Osteocyte (in vitro differentiated cells): ENCODE measurements at regions not wholly inside any gene's neighbourhood (a gene's known extent, or its start where the extent isn't known, plus 50 kb on each side); places are given as distances from the start of the nearest gene placed in this dataset.

Source experiments
- DNase-seq: peaks from one replicate; pipeline ENCODE4 v3.0.0; 2021; ENCODE audit warnings: mixed read lengths; ENCODE audit not compliant: unreplicated experiment; ENCODE audit errors: extremely low spot score
- H3K27ac Mint-ChIP-seq: one replicate; pipeline ENCODE4 v1.8.0; 2021; ENCODE audit warnings: mild to moderate bottlenecking, mixed read lengths; ENCODE audit not compliant: unreplicated experiment
- H3K27me3 Mint-ChIP-seq: one replicate; pipeline ENCODE4 v1.8.0; 2021; ENCODE audit warnings: mixed read lengths; ENCODE audit not compliant: unreplicated experiment
- H3K36me3 Mint-ChIP-seq: one replicate; pipeline ENCODE4 v1.8.0; 2021; ENCODE audit warnings: mixed read lengths; ENCODE audit not compliant: unreplicated experiment
- H3K4me1 Mint-ChIP-seq: one replicate; pipeline ENCODE4 v1.8.0; 2021; ENCODE audit warnings: mixed read lengths; ENCODE audit not compliant: unreplicated experiment
- H3K4me3 Mint-ChIP-seq: one replicate; pipeline ENCODE4 v1.8.0; 2021; ENCODE audit warnings: mild to moderate bottlenecking, moderate library complexity, mixed read lengths; ENCODE audit not compliant: unreplicated experiment
- H3K9me3 Mint-ChIP-seq: one replicate; pipeline ENCODE4 v1.8.0; 2021; ENCODE audit warnings: mixed read lengths; ENCODE audit not compliant: unreplicated experiment
- TF ChIP-seq, protein P1 (sequence below): fragments of 200-600 bp; sonication (generic); IDR thresholded peaks from 2 replicates; pipeline ENCODE4 v1.5.0; 2021; ENCODE audit warnings: antibody characterized with exemption, mild to moderate bottlenecking, moderate library complexity

DNA sequence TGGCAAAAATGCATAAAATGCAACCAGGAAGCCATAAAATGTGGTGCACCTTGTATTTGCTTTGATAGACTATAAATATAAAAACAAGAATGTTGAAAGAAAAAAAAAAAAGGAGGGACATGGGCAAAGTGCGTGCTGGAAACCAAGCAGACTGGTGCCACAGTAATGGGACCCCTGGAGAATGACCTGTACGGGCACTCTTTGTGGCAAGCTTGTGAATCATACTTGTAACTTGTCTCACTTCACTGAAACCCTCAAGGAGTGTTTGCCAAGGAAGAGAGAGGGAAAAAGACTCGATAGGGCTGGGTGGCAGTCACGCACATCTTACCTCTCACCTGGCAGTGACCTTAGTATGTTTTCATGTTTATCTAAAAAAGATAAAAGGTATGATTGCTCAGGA lies 1183.6 kb downstream of the GATA3 start:
- Mint-ChIP-seq H3K4me1 (no peaks in the 10 kb centered on the region), H3K4me3 (no peak overlapping the region), H3K9me3 (no peaks in the 10 kb centered on the region), H3K27me3 (no peaks in the 10 kb centered on the region), H3K27ac (no peak overlapping the region), H3K36me3 (no peaks in the 10 kb centered on the region)
- TF ChIP-seq, protein P1, sequence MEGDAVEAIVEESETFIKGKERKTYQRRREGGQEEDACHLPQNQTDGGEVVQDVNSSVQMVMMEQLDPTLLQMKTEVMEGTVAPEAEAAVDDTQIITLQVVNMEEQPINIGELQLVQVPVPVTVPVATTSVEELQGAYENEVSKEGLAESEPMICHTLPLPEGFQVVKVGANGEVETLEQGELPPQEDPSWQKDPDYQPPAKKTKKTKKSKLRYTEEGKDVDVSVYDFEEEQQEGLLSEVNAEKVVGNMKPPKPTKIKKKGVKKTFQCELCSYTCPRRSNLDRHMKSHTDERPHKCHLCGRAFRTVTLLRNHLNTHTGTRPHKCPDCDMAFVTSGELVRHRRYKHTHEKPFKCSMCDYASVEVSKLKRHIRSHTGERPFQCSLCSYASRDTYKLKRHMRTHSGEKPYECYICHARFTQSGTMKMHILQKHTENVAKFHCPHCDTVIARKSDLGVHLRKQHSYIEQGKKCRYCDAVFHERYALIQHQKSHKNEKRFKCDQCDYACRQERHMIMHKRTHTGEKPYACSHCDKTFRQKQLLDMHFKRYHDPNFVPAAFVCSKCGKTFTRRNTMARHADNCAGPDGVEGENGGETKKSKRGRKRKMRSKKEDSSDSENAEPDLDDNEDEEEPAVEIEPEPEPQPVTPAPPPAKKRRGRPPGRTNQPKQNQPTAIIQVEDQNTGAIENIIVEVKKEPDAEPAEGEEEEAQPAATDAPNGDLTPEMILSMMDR, result no peak
- DNase-seq, result no peak

DNA sequence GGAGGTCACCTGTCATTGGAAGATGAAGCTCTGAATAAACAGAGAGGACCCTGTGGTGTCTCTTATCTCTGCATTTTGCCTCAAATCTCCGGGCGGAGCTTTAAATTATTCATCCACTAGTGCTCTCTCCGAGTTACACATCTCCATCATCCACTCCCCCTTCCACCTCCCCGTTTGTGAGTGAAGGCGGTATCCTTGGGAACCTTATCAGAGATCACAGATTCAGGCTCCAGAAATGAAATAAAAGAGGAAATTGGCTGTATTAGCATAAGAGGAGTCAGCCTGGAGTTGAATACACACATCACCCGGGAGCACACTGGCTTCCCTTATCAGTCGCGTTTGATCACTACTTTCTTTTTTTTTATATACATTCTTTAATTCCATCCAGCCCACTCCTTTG lies 1184.8 kb downstream of the GATA3 start:
- no peak for DNase-seq
- TF ChIP-seq, protein P1, result no peak
- Mint-ChIP-seq H3K36me3 (no peaks in the 10 kb centered on the region), H3K4me3 (no peak overlapping the region), H3K4me1 (no peaks in the 10 kb centered on the region), H3K27me3 (no peaks in the 10 kb centered on the region), H3K27ac (no peak overlapping the region), H3K9me3 (no peaks in the 10 kb centered on the region)

DNA sequence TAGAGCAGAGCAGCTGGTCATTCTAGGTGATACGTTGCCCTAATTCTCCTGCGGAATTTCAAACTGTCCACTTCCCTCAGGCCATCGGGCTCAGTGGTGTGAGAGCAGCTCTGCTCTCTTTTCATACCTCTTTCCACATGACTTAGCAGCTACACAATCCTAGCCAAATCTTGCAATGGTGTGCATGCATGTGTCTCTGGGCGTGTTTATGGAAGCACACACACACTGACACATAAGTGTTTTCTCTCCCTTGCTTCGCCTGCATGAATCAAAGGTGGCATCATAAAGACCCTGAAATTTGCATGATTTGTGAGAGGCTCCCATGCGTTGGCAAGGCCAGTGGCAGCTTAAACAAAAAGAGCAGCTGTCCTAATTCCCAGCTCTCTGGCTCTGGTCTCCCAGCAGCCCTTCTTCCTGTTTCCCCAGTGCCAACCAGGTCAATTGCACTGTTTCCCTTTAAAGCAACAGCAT lies 1189.5 kb downstream of the GATA3 start:
- no peak for DNase-seq
- Mint-ChIP-seq H3K4me1 (no peaks in the 10 kb centered on the region), H3K27me3 (no peaks in the 10 kb centered on the region), H3K36me3 (no peaks in the 10 kb centered on the region), H3K4me3 (no peak overlapping the region), H3K27ac (no peak overlapping the region), H3K9me3 (no peaks in the 10 kb centered on the region)
- TF ChIP-seq, protein P1, result no peak

DNA sequence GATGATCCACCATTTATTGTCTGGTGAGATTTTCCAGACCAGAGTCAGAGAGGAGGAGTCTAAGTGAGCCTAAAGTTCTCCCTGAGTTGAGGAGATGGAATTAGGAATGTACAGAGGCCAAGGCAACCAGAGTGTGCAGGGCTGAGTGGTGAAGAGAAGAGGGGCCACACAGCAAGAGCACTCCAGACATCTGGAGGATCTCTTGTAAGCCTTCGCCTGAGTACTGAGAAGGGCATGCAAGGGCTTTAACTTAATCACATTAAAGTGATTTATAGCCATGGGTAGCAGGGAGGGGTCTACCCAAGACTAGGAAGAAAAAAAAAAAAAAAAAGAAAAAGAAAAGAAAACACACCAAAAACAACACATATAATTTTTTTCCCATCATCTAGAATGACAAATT lies 1190.4 kb downstream of the GATA3 start:
- Mint-ChIP-seq H3K4me1 (no peaks in the 10 kb centered on the region), H3K27me3 (no peaks in the 10 kb centered on the region), H3K4me3 (no peak overlapping the region), H3K9me3 (peaks cover 4% of the 10 kb centered on the region), H3K36me3 (no peaks in the 10 kb centered on the region), H3K27ac (no peak overlapping the region)
- TF ChIP-seq, protein P1, result no peak
- DNase-seq, result no peak

DNA sequence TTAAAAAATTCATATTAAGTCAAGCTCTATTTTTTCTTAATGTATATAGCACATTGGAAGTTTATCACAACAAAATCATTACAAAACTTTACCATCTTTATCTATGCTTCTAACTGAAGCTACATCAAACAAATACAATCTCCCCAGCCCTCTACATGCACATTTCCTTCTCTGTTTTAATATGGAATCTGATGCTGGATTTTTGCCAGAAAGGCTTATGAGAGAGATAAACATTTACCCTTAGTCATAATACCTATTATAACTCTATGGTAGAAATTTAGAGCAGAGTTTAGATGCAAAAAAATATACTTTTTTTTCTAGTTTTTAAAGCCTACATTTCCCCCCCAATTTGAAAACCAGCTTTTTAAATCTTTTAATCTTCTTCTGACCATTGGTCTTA lies 1198.6 kb downstream of the GATA3 start:
- Mint-ChIP-seq H3K36me3 (no peaks in the 10 kb centered on the region), H3K27me3 (no peaks in the 10 kb centered on the region), H3K4me1 (no peaks in the 10 kb centered on the region), H3K9me3 (peaks cover 9% of the 10 kb centered on the region), H3K27ac (no peak overlapping the region), H3K4me3 (no peak overlapping the region)
- no peak for DNase-seq
- TF ChIP-seq, protein P1, result no peak
